NCI-H510A (cell line): ENCODE measurements at regions not wholly inside any gene's neighbourhood (a gene's known extent, or its start where the extent isn't known, plus 50 kb on each side); places are given as distances from the start of the nearest gene placed in this dataset.
"Not testable (repeated sequence)": the region's sequence is repeated elsewhere in the genome, so short reads cannot be mapped to it uniquely, and the experiment has no call there.

Experiments
- DNase-seq: peaks from one replicate; lab custom pipeline; 2025; lab: John Stamatoyannopoulos, UW

GRCh38 chr9:110025551-110026170, 182.3 kb downstream of the C9orf152 start:
- no peak for DNase-seq

- DNase-seq, result no peak
These were observed 180.3 kb downstream of the C9orf152 start for GRCh38 chr9:110027671-110028081.

- no peak for DNase-seq
These were observed 179.7 kb downstream of the C9orf152 start for GRCh38 chr9:110028271-110028670.

- DNase-seq, result no peak
These were observed 179.3 kb downstream of the C9orf152 start for GRCh38 chr9:110028676-110029075.

GRCh38 chr9:110029429-110029955, 178.5 kb downstream of the C9orf152 start:
- DNase-seq, result no peak

- DNase-seq, result no peak
These were observed 177.9 kb downstream of the C9orf152 start for GRCh38 chr9:110029956-110030480.

GRCh38 chr9:110030632-110031031, 177.3 kb downstream of the C9orf152 start:
- no peak for DNase-seq

GRCh38 chr9:110031511-110032173, 176.3 kb downstream of the C9orf152 start:
- DNase-seq, result no peak

GRCh38 chr9:110032532-110032931, 175.4 kb downstream of the C9orf152 start:
- not testable (repeated sequence) for DNase-seq

GRCh38 chr9:110033869-110034268, 174.1 kb downstream of the C9orf152 start:
- no peak for DNase-seq

GRCh38 chr9:110036286-110036685, 171.7 kb downstream of the C9orf152 start:
- DNase-seq, result no peak

GRCh38 chr9:110040788-110041187, 167.2 kb downstream of the C9orf152 start:
- no peak for DNase-seq

GRCh38 chr9:110041452-110041851, 166.5 kb downstream of the C9orf152 start:
- no peak for DNase-seq

GRCh38 chr9:110047232-110047954, 160.6 kb downstream of the C9orf152 start:
- no peak for DNase-seq

- no peak for DNase-seq
These were observed 160.0 kb downstream of the C9orf152 start for GRCh38 chr9:110047955-110048402.

- peak; percentile 79 for DNase-seq
These were observed 159.5 kb downstream of the C9orf152 start for GRCh38 chr9:110048403-110048975.

GRCh38 chr9:110048976-110049698, 158.8 kb downstream of the C9orf152 start:
- DNase-seq, result no peak

GRCh38 chr9:110049699-110050450, 158.1 kb downstream of the C9orf152 start:
- DNase-seq, result peak; percentile 32

- no peak for DNase-seq
These were observed 157.0 kb downstream of the C9orf152 start for GRCh38 chr9:110050925-110051355.

GRCh38 chr9:110056062-110056461, 151.9 kb downstream of the C9orf152 start:
- DNase-seq, result no peak
